ENCODE measurements at regions not wholly inside any gene's neighbourhood (a gene's known extent, or its start where the extent isn't known, plus 50 kb on each side); places are given as distances from the start of the nearest gene placed in this dataset.
"Not testable (repeated sequence)": the region's sequence is repeated elsewhere in the genome, so short reads cannot be mapped to it uniquely, and the experiment has no call there.

DNA sequence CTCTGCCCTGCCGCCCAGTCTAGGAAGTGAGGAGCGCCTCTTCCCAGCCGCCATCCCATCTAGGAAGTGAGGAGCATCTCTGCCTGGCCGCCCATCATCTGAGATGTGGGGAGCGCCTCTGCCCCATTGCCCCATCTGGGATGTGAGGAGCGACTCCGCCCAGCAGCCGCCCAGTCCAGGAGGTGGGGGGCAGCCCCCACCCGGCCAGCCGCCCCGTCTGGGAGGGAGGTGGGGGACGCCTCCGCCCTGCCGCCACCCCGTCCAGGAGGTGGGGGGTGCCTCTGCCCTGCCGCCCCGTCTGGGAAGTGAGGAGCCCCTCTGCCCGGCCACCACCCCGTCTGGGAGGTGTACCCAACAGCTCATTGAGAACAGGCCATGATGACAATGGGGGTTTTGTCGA lies 146.0 kb upstream of the RAB6C start:
- H3K9me3 Mint-ChIP-seq, H3K4me3 Mint-ChIP-seq, DNase-seq, H3K4me1 Mint-ChIP-seq, H3K36me3 Mint-ChIP-seq, H3K27ac Mint-ChIP-seq: not testable (repeated sequence)
- peaks cover 16% of the 10 kb centered on the region for H3K27me3 Mint-ChIP-seq

DNA sequence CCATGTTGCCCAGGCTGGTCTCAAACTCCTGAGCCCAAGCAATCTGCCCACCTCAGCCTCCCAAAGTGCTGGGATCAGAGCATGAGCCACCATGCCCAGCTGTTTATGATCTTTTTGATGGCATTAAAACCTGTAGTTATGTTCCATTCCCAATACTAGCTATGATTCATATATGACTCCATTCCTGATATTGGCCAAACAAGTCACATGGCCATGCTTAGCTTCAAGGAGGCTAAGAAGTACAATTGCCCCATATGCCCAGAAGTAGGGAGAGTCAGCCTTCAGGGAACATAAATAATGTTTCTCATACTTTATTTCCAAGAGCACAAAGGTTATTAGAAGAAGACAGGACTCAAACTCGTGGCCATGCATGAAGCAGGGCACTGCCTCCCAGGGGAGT lies 132.4 kb upstream of the RAB6C start:
- Mint-ChIP-seq H3K27ac (no peak overlapping the region), H3K27me3 (peaks cover 23% of the 10 kb centered on the region), H3K4me1 (peaks cover 1% of the 10 kb centered on the region), H3K4me3 (no peak overlapping the region), H3K9me3 (peaks cover 4% of the 10 kb centered on the region), H3K36me3 (no peaks in the 10 kb centered on the region)
- DNase-seq = no peak

DNA sequence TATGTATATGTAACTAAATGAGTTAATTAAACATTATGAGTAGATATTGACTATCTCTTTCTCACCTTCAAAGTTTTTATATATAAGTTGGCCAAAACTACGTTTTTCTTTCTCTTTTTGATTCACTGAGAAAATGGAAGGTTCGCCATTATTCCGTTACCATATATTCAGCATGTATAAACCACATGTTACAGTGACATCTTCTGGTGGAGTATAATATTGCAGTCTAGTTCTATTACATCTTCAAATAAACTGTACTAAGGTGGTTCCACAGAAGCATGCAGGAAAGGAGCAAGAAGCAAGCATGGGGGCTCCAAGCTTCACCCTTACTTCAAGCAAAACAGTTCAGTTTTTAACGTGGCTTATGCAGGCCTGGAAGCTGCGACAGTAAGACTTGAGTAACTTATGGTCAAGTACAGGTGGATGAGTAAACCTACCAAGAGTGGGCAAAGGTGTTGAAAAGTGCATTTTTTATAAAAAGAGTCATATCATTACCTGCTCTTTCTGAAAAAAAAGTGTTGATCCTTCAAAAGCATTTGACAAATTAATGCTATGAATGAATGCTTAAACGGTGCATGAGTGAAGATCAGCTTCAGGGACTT lies 129.8 kb upstream of the RAB6C start:
- H3K27me3 Mint-ChIP-seq = peaks cover 16% of the 10 kb centered on the region
- H3K9me3 Mint-ChIP-seq = no peaks in the 10 kb centered on the region
- no peaks in the 10 kb centered on the region for H3K36me3 Mint-ChIP-seq
- no peak overlapping the region for H3K4me3 Mint-ChIP-seq
- H3K4me1 Mint-ChIP-seq = peaks cover 4% of the 10 kb centered on the region
- no peak for DNase-seq
- no peak overlapping the region for H3K27ac Mint-ChIP-seq

DNA sequence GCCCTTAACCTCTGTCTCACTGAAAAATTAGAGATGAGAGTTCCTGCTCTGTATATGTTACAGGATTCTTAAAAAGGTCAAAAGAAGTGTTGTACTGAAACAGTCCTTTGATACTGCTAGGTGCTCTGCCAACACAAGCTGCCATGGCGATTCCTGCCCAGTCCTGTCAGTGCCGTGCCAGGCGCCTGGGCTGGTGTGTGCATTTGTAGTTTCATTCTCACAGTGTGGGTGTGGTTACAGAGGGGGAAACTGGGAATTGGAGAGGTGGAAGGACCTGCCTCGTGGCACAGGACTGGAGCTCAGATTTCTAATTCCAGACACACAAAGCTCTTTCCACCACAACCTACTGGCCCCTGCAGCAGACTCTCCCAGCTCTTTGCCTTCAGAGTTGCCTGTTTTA lies 122.3 kb upstream of the RAB6C start:
- Mint-ChIP-seq H3K9me3 (peaks cover 7% of the 10 kb centered on the region), H3K36me3 (no peaks in the 10 kb centered on the region), H3K4me1 (peaks cover 2% of the 10 kb centered on the region), H3K27ac (no peak overlapping the region), H3K4me3 (no peak overlapping the region), H3K27me3 (no peaks in the 10 kb centered on the region)
- no peak for DNase-seq

DNA sequence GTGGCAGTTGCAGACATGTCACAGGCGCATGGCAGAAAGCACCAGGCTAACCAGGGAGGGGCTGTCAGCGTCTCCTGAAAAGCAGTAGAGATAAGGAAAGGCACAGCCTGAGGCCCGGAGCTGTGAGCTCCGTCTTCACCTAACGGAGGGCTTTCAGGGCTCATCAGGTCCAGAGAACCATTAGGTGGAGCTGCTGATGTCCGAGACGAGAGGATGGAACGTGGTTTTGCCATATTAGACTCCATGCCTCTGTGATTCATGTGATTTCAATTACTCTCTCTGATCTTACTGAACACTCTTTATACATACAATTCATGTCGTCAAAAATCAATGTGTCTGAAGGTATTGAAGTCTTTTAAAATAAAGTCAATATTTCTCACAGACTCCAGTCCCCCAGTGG lies 120.3 kb upstream of the RAB6C start:
- Mint-ChIP-seq H3K27me3 (no peaks in the 10 kb centered on the region), H3K27ac (no peak overlapping the region), H3K4me1 (peaks cover 2% of the 10 kb centered on the region), H3K4me3 (no peak overlapping the region), H3K36me3 (no peaks in the 10 kb centered on the region), H3K9me3 (peaks cover 7% of the 10 kb centered on the region)
- DNase-seq = no peak

DNA sequence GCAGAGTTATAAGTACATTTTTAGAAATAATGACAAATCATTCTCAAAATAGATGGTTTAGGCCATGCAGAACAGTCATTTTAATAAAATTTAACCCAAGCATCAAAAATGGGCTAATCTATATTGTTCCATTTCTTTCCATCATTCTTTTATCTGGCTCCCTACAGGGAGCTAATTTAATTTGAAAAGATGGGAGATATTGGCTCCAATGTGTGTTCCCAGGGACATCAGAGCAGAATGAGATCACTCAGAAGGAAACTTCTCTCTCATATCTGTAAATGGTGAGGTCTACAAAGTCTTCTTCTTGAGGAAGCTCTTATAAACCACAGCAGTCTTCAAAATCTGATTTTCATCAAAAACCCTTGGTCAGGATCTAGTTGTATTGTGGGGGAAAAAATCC lies 119.4 kb upstream of the RAB6C start:
- peaks cover 7% of the 10 kb centered on the region for H3K9me3 Mint-ChIP-seq
- no peaks in the 10 kb centered on the region for H3K36me3 Mint-ChIP-seq
- H3K27ac Mint-ChIP-seq = no peak overlapping the region
- no peak for DNase-seq
- no peaks in the 10 kb centered on the region for H3K4me1 Mint-ChIP-seq
- H3K27me3 Mint-ChIP-seq = no peaks in the 10 kb centered on the region
- H3K4me3 Mint-ChIP-seq = no peak overlapping the region

DNA sequence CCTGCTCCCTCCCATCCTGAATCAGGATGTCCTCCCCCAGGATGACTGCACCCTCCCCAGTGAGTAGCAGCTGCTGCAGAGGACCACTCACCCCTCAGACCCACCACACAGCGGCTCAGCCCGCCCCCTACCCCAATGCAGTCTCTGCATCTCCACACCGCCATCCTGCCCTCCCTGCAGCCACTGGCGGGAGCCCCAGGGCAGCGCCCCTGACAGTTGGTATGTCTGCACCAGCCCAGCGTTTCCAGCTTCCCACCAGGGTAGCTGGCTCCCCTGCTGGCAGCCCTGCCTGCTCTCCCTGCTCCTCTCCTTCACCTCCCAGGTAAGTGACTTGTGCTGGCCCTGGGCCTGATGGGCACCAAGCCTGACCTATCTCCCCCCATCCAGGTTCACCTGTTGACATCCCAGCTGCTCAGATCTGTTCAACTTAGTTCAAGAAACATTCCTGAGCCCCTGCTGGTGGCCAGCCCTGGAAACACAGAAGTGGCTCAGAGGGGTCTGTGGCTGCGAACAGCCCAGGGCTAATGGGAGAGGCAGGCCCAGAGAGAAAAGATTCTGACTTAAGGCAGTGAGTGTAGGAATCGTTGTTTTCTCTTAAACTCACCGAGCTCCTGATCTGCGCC lies 117.7 kb upstream of the RAB6C start:
- H3K36me3 Mint-ChIP-seq = no peaks in the 10 kb centered on the region
- no peak for DNase-seq
- H3K4me1 Mint-ChIP-seq = no peaks in the 10 kb centered on the region
- H3K27ac Mint-ChIP-seq = no peak overlapping the region
- H3K9me3 Mint-ChIP-seq = no peaks in the 10 kb centered on the region
- H3K27me3 Mint-ChIP-seq = no peaks in the 10 kb centered on the region
- H3K4me3 Mint-ChIP-seq = no peak overlapping the region

DNA sequence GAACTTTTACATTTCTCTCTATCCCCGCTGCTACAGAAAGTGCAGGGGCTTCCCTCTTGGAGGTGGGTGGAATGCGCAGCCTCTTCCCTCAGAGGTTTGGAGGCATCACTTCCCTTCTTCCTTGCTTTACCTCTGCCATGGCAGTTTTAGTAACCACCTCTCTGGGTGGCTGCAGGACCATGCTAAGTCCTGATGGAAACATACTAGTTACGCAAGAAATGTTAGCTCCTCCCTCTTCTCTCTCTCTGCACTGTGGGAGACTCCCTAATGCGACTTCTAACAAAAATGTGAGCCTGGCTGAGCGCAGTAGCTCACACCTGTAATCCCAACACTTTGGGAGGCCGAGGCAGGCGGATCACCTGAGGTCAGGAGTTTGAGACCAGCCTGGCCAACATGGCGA lies 116.8 kb upstream of the RAB6C start:
- Mint-ChIP-seq H3K36me3 (no peaks in the 10 kb centered on the region), H3K27ac (no peak overlapping the region), H3K4me1 (no peaks in the 10 kb centered on the region), H3K9me3 (no peaks in the 10 kb centered on the region), H3K4me3 (no peak overlapping the region), H3K27me3 (no peaks in the 10 kb centered on the region)
- DNase-seq = no peak

DNA sequence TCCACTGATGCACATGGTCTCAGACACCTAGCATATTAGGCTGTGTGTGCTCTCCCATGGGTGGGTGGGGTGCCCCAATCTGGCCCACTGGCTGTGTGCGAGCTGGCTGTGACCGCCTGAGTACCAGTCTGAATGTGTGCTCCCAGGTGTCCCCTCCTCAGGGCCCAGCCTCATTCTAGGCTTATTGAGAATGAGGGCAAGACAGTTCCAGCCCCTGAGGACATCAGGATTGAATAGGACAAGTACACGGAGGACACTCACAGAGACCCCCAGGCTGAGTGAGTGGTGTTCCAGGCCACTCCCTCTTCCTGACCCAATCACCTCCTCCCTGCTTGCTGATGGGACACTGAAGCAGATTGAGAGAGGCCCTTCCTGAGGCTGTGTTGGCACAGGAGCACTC lies 116.1 kb upstream of the RAB6C start:
- Mint-ChIP-seq H3K4me1 (no peaks in the 10 kb centered on the region), H3K9me3 (no peaks in the 10 kb centered on the region), H3K27me3 (no peaks in the 10 kb centered on the region), H3K36me3 (no peaks in the 10 kb centered on the region), H3K4me3 (no peak overlapping the region), H3K27ac (no peak overlapping the region)
- DNase-seq = no peak

DNA sequence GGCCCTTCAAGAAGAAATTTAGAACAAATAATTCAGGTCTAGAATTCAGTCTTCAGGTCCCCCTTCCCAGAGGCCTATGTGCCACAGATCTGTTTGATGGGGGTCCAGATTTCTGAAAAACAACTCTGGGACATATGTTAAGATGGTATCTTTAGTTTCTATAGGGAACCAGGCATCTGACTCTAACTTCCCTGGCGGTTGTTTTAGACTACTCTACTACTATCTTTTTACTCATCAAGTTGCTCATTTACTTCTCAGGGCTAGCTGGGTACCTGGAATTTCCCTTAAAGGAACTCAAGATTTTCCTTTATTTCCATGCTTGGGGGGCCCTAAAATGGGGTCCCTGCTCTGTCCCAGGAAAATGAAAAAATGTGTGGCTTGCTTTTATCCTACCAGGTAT lies 114.7 kb upstream of the RAB6C start:
- Mint-ChIP-seq H3K4me1 (no peaks in the 10 kb centered on the region), H3K27ac (no peak overlapping the region), H3K9me3 (no peaks in the 10 kb centered on the region), H3K36me3 (no peaks in the 10 kb centered on the region), H3K4me3 (no peak overlapping the region), H3K27me3 (no peaks in the 10 kb centered on the region)
- no peak for DNase-seq

DNA sequence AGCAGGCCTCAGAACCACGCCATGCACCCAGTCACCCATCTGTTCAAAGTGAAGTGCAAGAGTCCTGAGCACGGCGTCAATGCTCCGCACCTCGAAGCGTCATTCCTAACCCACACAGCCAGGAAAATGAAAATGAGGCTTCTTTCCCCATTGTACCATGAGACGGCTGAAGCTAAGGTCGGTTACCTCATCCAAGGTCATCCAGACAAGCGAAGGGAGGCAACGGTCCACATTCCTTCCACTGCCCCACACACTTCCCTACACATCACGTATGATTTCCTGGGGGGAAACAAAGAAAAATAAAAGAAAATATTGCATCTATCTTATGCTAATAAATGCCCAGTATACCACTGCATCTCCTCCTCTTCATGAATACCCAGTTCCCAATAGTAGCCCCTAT lies 113.5 kb upstream of the RAB6C start:
- H3K4me3 Mint-ChIP-seq = no peak overlapping the region
- no peak overlapping the region for H3K27ac Mint-ChIP-seq
- no peak for DNase-seq
- no peaks in the 10 kb centered on the region for H3K27me3 Mint-ChIP-seq
- no peaks in the 10 kb centered on the region for H3K36me3 Mint-ChIP-seq
- no peaks in the 10 kb centered on the region for H3K4me1 Mint-ChIP-seq
- H3K9me3 Mint-ChIP-seq = no peaks in the 10 kb centered on the region

DNA sequence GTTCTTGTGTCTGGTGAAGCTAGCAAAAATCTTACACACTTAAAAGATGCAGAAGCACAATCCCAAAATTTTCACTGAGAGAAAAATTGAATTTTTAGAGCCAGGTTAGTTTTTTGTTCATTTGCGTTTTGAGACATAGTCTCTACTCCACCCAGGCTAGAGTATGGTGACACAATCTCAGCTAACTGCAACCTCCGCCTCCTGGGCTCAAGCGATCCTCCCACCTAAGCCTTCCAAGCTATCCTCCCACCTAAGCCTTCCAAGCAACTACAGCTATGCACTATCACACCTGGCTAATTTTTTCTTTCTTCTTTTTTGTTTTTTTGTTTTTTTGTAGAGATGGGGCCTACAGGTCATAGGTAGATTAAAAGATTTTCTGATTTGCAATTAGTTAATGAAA lies 113.1 kb upstream of the RAB6C start:
- Mint-ChIP-seq H3K27me3 (no peaks in the 10 kb centered on the region), H3K4me1 (no peaks in the 10 kb centered on the region), H3K27ac (no peak overlapping the region), H3K9me3 (no peaks in the 10 kb centered on the region), H3K36me3 (no peaks in the 10 kb centered on the region), H3K4me3 (no peak overlapping the region)
- no peak for DNase-seq

DNA sequence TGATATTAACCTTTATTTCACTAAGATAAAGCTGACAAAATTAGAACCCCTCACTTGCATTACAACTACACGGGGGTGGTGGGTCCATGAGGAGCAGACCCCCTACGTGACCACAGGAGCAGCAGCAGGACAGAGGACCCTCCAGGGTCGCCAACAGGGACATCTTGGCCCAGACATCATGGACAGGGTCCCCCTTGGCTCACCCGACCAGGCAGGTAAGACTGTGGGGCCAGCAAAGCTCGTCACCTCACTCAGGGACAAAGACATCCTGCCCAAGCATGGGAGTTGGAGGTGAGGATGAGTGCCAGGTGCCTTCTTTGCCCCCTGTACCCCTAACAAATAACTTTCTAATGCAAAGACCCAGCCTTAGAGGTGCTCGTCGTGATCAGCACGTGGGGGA lies 111.3 kb upstream of the RAB6C start:
- Mint-ChIP-seq H3K4me3 (no peak overlapping the region), H3K4me1 (no peaks in the 10 kb centered on the region), H3K27me3 (no peaks in the 10 kb centered on the region), H3K9me3 (no peaks in the 10 kb centered on the region), H3K36me3 (no peaks in the 10 kb centered on the region), H3K27ac (no peak overlapping the region)
- no peak for DNase-seq

DNA sequence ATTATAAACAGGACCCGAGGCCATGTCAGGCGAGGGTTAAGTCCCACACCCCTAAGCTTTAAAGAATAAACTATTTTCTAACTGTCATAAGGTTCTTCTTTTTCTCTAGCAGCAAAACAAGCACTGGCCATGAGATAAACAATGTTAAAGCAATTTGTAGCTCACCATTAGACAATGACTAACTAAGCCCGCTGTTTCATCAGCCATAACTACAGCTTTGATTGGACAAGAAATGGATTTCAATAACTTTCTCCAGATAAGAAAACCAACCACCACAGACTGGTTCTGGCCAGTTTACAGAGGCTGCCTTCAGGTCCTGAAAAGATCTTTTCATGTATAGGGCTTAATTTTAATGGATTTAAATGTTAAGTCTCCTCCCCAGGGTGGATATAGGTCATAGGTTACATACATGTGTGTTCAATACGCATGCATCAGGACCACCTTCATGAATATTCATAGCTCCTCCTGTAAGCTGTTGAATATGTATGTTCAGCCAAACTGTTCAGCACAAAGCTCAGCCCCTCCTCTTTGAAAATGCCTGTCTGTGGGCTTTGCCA lies 108.7 kb upstream of the RAB6C start:
- H3K4me1 Mint-ChIP-seq = no peaks in the 10 kb centered on the region
- DNase-seq = no peak
- no peak overlapping the region for H3K27ac Mint-ChIP-seq
- H3K36me3 Mint-ChIP-seq = no peaks in the 10 kb centered on the region
- H3K4me3 Mint-ChIP-seq = no peak overlapping the region
- no peaks in the 10 kb centered on the region for H3K9me3 Mint-ChIP-seq
- H3K27me3 Mint-ChIP-seq = no peaks in the 10 kb centered on the region

DNA sequence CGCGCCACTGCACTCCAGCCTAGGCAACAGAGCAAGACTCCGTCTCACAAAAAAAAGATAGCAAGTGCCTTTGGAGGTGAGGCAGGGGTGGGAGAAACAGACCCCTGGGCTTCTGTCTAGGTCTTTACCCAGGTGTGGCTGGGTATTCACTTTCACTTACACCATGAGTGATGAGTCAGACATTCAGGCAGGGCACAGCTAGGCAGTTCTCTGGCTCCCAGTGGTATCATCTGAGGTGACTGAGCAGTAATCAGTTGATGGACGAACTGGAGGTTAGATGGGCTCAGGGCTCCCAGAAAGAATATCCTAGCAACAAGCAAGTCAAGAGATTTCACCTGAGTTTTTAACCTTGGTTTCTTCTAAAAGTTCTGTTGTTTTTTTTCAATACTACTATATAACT lies 107.0 kb upstream of the RAB6C start:
- no peak for DNase-seq
- no peak overlapping the region for H3K4me3 Mint-ChIP-seq
- H3K36me3 Mint-ChIP-seq = no peaks in the 10 kb centered on the region
- H3K9me3 Mint-ChIP-seq = no peaks in the 10 kb centered on the region
- H3K27ac Mint-ChIP-seq = no peak overlapping the region
- peaks cover 6% of the 10 kb centered on the region for H3K4me1 Mint-ChIP-seq
- no peaks in the 10 kb centered on the region for H3K27me3 Mint-ChIP-seq

DNA sequence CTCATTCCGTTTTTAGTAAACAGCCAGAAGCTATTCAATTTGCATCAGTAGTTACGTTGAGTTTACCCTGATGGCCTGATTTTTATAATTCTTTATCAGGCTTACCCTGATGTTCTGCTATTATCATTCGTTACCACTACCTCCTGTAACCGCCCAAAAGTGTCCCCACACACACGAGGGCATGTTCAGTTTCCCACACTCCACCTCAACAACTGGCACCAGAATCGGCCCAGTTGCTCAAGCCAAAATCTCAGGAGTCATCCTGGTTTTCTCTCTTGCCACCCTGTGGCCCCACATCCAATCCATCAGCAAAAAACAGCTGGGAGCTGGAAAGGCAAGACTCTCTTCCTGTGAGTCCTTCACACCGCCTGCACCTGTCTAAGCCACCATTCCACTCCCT lies 102.9 kb upstream of the RAB6C start:
- no peaks in the 10 kb centered on the region for H3K9me3 Mint-ChIP-seq
- H3K36me3 Mint-ChIP-seq = no peaks in the 10 kb centered on the region
- peak overlapping the region; percentile 88 for H3K27ac Mint-ChIP-seq
- peaks cover 6% of the 10 kb centered on the region for H3K4me1 Mint-ChIP-seq
- no peaks in the 10 kb centered on the region for H3K27me3 Mint-ChIP-seq
- no peak for DNase-seq
- peak overlapping the region; percentile 93 for H3K4me3 Mint-ChIP-seq

All from activated naive CD8-positive, alpha-beta T cell treated with anti-CD3 and anti-CD28 coated beads for 36 hours (primary cell).